Nephron (organoid): ENCODE measurements at regions not wholly inside any gene's neighbourhood (a gene's known extent, or its start where the extent isn't known, plus 50 kb on each side); places are given as distances from the start of the nearest gene placed in this dataset.

Source experiments
- H3K27ac Mint-ChIP-seq, 3 experiments: 2 replicates each; pipeline ENCODE4 v1.8.0; 2020; ENCODE audit warnings: mixed read lengths in 3 of 3, mild to moderate bottlenecking in 2 of 3, moderate library complexity in 1 of 3
- H3K27me3 Mint-ChIP-seq: 2 replicates; pipeline ENCODE4 v1.8.0; 2021; ENCODE audit warnings: low read depth, mild to moderate bottlenecking, moderate library complexity, mixed read lengths
- H3K36me3 Mint-ChIP-seq: 2 replicates; pipeline ENCODE4 v1.8.0; 2020; ENCODE audit warnings: low read depth, mixed read lengths
- H3K4me1 Mint-ChIP-seq: 2 replicates; pipeline ENCODE4 v1.8.0; 2020; ENCODE audit warnings: mixed read lengths
- H3K4me3 Mint-ChIP-seq, 3 experiments: 2 replicates each; pipeline ENCODE4 v1.8.0; 2020; ENCODE audit warnings: mild to moderate bottlenecking in 3 of 3, mixed read lengths in 3 of 3, moderate library complexity in 2 of 3
- H3K9me3 Mint-ChIP-seq: 2 replicates; pipeline ENCODE4 v1.8.0; 2020; ENCODE audit warnings: mixed read lengths
- CTCF ChIP-seq, 3 experiments: fragments of 200-600 bp; sonication (generic); IDR thresholded peaks; one replicate each; pipeline ENCODE4 v1.5.0; 2021; ENCODE audit warnings: antibody characterized with exemption in 3 of 3; ENCODE audit not compliant: unreplicated experiment in 3 of 3

- Mint-ChIP-seq H3K27me3 (no peaks in the 10 kb centered on the region), H3K4me1 (peaks cover 21% of the 10 kb centered on the region), H3K4me3 (no peak overlapping the region), H3K27ac (no peak overlapping the region), H3K9me3 (peaks cover 42% of the 10 kb centered on the region), H3K36me3 (peaks cover 4% of the 10 kb centered on the region)
- TF ChIP-seq CTCF (IDR thresholded peaks at IDR 0.05; ENCODE audit: unreplicated experiment in 3 of 3): no peak
These were observed 84.5 kb upstream of the C1orf21 start for GRCh38 chr1:184302346-184302745.

- H3K27ac Mint-ChIP-seq: no peak overlapping the region
- peaks cover 39% of the 10 kb centered on the region for H3K9me3 Mint-ChIP-seq
- TF ChIP-seq CTCF (IDR thresholded peaks at IDR 0.05; ENCODE audit: unreplicated experiment in 3 of 3): no peak
These were observed 76.5 kb upstream of the C1orf21 start for GRCh38 chr1:184310157-184310819.

GRCh38 chr1:184311580-184311979, 75.2 kb upstream of the C1orf21 start:
- no peaks in the 10 kb centered on the region for H3K4me1 Mint-ChIP-seq
- H3K36me3 Mint-ChIP-seq: no peaks in the 10 kb centered on the region
- H3K27me3 Mint-ChIP-seq: no peaks in the 10 kb centered on the region
- TF ChIP-seq CTCF (IDR thresholded peaks at IDR 0.05; ENCODE audit: unreplicated experiment in 3 of 3): no peak
- peaks cover 26% of the 10 kb centered on the region for H3K9me3 Mint-ChIP-seq
- H3K4me3 Mint-ChIP-seq: no peak overlapping the region
- no peak overlapping the region for H3K27ac Mint-ChIP-seq

More at GRCh38 chr1:184310157-184310819, 76.5 kb upstream of the C1orf21 start:
- peaks cover 4% of the 10 kb centered on the region for H3K36me3 Mint-ChIP-seq
- H3K4me3 Mint-ChIP-seq: no peak overlapping the region
- H3K27me3 Mint-ChIP-seq: no peaks in the 10 kb centered on the region
- H3K4me1 Mint-ChIP-seq: no peaks in the 10 kb centered on the region

- no peaks in the 10 kb centered on the region for H3K36me3 Mint-ChIP-seq
- no peak overlapping the region for H3K4me3 Mint-ChIP-seq
- no peaks in the 10 kb centered on the region for H3K27me3 Mint-ChIP-seq
- no peak overlapping the region for H3K27ac Mint-ChIP-seq
- peaks cover 4% of the 10 kb centered on the region for H3K9me3 Mint-ChIP-seq
- H3K4me1 Mint-ChIP-seq: no peaks in the 10 kb centered on the region
- no peak for TF ChIP-seq CTCF (IDR thresholded peaks at IDR 0.05; ENCODE audit: unreplicated experiment in 3 of 3)
These were observed 71.6 kb upstream of the C1orf21 start for GRCh38 chr1:184315254-184315653.

- H3K9me3 Mint-ChIP-seq: no peaks in the 10 kb centered on the region
- no peaks in the 10 kb centered on the region for H3K36me3 Mint-ChIP-seq
- H3K4me1 Mint-ChIP-seq: no peaks in the 10 kb centered on the region
- no peaks in the 10 kb centered on the region for H3K27me3 Mint-ChIP-seq
- H3K4me3 Mint-ChIP-seq: no peak overlapping the region
- TF ChIP-seq CTCF (IDR thresholded peaks at IDR 0.05; ENCODE audit: unreplicated experiment in 3 of 3): no peak
- no peak overlapping the region for H3K27ac Mint-ChIP-seq
These were observed 67.0 kb upstream of the C1orf21 start for GRCh38 chr1:184319879-184320278.

GRCh38 chr1:184322253-184322652, 64.6 kb upstream of the C1orf21 start:
- H3K4me1 Mint-ChIP-seq: no peaks in the 10 kb centered on the region
- H3K27me3 Mint-ChIP-seq: no peaks in the 10 kb centered on the region
- no peak overlapping the region for H3K4me3 Mint-ChIP-seq
- no peaks in the 10 kb centered on the region for H3K9me3 Mint-ChIP-seq
- no peak for TF ChIP-seq CTCF (IDR thresholded peaks at IDR 0.05; ENCODE audit: unreplicated experiment in 3 of 3)
- H3K36me3 Mint-ChIP-seq: no peaks in the 10 kb centered on the region
- H3K27ac Mint-ChIP-seq: no peak overlapping the region
